Endothelial cell of umbilical vein (primary cell): ENCODE measurements at regions not wholly inside any gene's neighbourhood (a gene's known extent, or its start where the extent isn't known, plus 50 kb on each side); places are given as distances from the start of the nearest gene placed in this dataset.

Experiments used
- BruUV-seq: library from RNA; stranded (reverse); fragments of 400-500 nt; replicated peaks from 2 replicates; lab custom pipeline; 2021; lab: Mats Ljungman, UMichigan
- CTCF ChIA-PET: fragments of 300-600, 350-600 bp; sonication (Branson Sonifier 250); formaldehyde crosslinking; loops from one replicate; lab custom pipeline; 2021; ENCODE audit warnings: antibody characterized with exemption, inconsistent platforms; lab: Charles Lee
- POLR2A ChIA-PET: fragments of 300-600, 350-600 bp; sonication (Branson Sonifier 250); formaldehyde crosslinking; loops from one replicate; lab custom pipeline; 2021; ENCODE audit warnings: antibody characterized with exemption, inconsistent platforms; lab: Charles Lee
- DNase-seq: peaks from one replicate; pipeline ENCODE4 v3.0.0-alpha.2; 2011; ENCODE audit warnings: low read depth, low spot score
- FAIRE-seq: peaks from 2 replicates; lab custom pipeline; 2011; peaks lifted over from hg19 to GRCh38; lab: Jason Lieb, UNC
- H2AFZ ChIP-seq: 2 replicates; pipeline ENCODE4 v1.6.0; 2012; ENCODE audit warnings: low read depth, low read length, control low read depth, inconsistent platforms
- H3K27ac ChIP-seq: 2 replicates; pipeline ENCODE4 v1.5.1; 2011; ENCODE audit warnings: low read depth, mild to moderate bottlenecking, control low read depth, low read length, moderate library complexity; ENCODE audit not compliant: insufficient read depth
- H3K27me3 ChIP-seq, 2 experiments: 2 replicates each; pipeline versions ENCODE4 v1.6.0 to v1.6.1; 2011; ENCODE audit warnings: low read length in 2 of 2, mixed read lengths in 1 of 2; ENCODE audit not compliant: control insufficient read depth in 2 of 2, insufficient read depth in 2 of 2
- H3K36me3 ChIP-seq, 2 experiments: 2 replicates in 1 of 2; 3 replicates in 1 of 2; pipeline ENCODE4 v1.5.1; 2011; ENCODE audit warnings: low read length in 2 of 2, mild to moderate bottlenecking in 1 of 2, moderate library complexity in 1 of 2; ENCODE audit not compliant: control insufficient read depth in 2 of 2, insufficient read depth in 2 of 2; ENCODE audit errors: extremely low read depth in 1 of 2
- H3K4me1 ChIP-seq: 3 replicates; pipeline ENCODE4 v1.5.1; 2011; ENCODE audit warnings: mild to moderate bottlenecking, low read length; ENCODE audit not compliant: control insufficient read depth, insufficient read depth; ENCODE audit errors: extremely low read depth
- H3K4me2 ChIP-seq: 2 replicates; pipeline ENCODE4 v1.6.1; 2011; ENCODE audit warnings: low read length, control low read depth, mixed read lengths; ENCODE audit not compliant: insufficient read depth
- H3K4me3 ChIP-seq, 3 experiments: fragments of 200-600 bp in 1 of 3; sonication (generic), shearing (Covaris generic) in 1 of 3; replicated peaks in 1 of 3; 2 replicates each; pipeline ENCODE4 v1.5.1; 2011 to 2016; ENCODE audit warnings: control low read depth in 3 of 3, low read length in 3 of 3, mild to moderate bottlenecking in 2 of 3, inconsistent platforms in 1 of 3, low read depth in 1 of 3, moderate library complexity in 1 of 3; ENCODE audit not compliant: insufficient read depth in 1 of 3
- H3K79me2 ChIP-seq: 2 replicates; pipeline ENCODE4 v1.6.0; 2012; ENCODE audit warnings: low read length, inconsistent platforms; ENCODE audit not compliant: control insufficient read depth, insufficient read depth
- H3K9ac ChIP-seq: replicated peaks from 2 replicates; pipeline ENCODE3; 2011; ENCODE audit warnings: low read length, control low read depth; ENCODE audit not compliant: insufficient read depth; ENCODE audit errors: extremely low read depth
- H3K9me1 ChIP-seq: replicated peaks from 3 replicates; pipeline ENCODE4 v1.6.0; 2011; ENCODE audit warnings: mild to moderate bottlenecking, low read length; ENCODE audit not compliant: control insufficient read depth, insufficient read depth; ENCODE audit errors: extremely low read depth
- H3K9me3 ChIP-seq: replicated peaks from 2 replicates; pipeline ENCODE4 v1.5.1; 2012; ENCODE audit warnings: low read length, inconsistent platforms; ENCODE audit not compliant: control insufficient read depth, insufficient read depth
- H4K20me1 ChIP-seq: replicated peaks from 2 replicates; pipeline ENCODE3; 2011; ENCODE audit warnings: mild to moderate bottlenecking, low read length; ENCODE audit not compliant: control insufficient read depth, insufficient read depth; ENCODE audit errors: extremely low read depth
- EZH2 ChIP-seq: IDR thresholded peaks from 2 replicates; pipeline ENCODE4 v1.6.1; 2012; ENCODE audit warnings: borderline replicate concordance, low read depth, mild to moderate bottlenecking, moderate library complexity, low read length, inconsistent platforms; ENCODE audit not compliant: severe bottlenecking
- FOS ChIP-seq: IDR thresholded peaks from 2 replicates; pipeline ENCODE4 v1.6.1; 2011; ENCODE audit warnings: mild to moderate bottlenecking, low read length, moderate library complexity, borderline replicate concordance; ENCODE audit not compliant: insufficient read depth
- GATA2 ChIP-seq: IDR thresholded peaks from 2 replicates; pipeline ENCODE4 v1.7.0; 2011; ENCODE audit warnings: low read depth, mild to moderate bottlenecking, moderate library complexity, mixed read lengths, low read length; ENCODE audit not compliant: insufficient read length, insufficient read depth
- JUN ChIP-seq: IDR thresholded peaks from 2 replicates; pipeline ENCODE4 v1.6.1; 2011; ENCODE audit warnings: borderline replicate concordance, low read depth; ENCODE audit not compliant: insufficient read length, insufficient read depth
- MYC ChIP-seq: IDR thresholded peaks from one replicate; pipeline ENCODE4 v1.6.1; 2011; ENCODE audit warnings: mild to moderate bottlenecking, low read depth, low read length
- POLR2A ChIP-seq: IDR thresholded peaks from 2 replicates; pipeline ENCODE4 v1.6.1; 2012; ENCODE audit warnings: low read depth, mild to moderate bottlenecking, control low read depth, low read length
- POLR2AphosphoS5 ChIP-seq: IDR thresholded peaks from 2 replicates; pipeline ENCODE4 v1.6.1; 2012; ENCODE audit warnings: low read depth, mild to moderate bottlenecking, control low read depth, low read length, moderate library complexity; ENCODE audit not compliant: insufficient read depth
- dilution Hi-C: fragments of 300-500 bp; cut with MboI; formaldehyde crosslinking; loops from one replicate; pipeline ENCODE4 v1.15.0; 2019; ENCODE audit warnings: low sequenced_read_pairs; ENCODE audit not compliant: extremely low pct_ligation_motif_present
- intact Hi-C: fragments of 100-400 bp; cut with micrococcal nuclease; formaldehyde crosslinking; loops from one replicate; pipeline ENCODE4 v1.10.0; 2022
- TF ChIP-seq, protein P1 (sequence below): IDR thresholded peaks from 2 replicates; pipeline ENCODE4 v1.6.1; 2011; ENCODE audit not compliant: insufficient read depth, insufficient read length
- TF ChIP-seq, protein P2 (sequence below), 2 donors: IDR thresholded peaks; 1 replicate in 1 of 2; 2 replicates in 1 of 2; pipeline ENCODE4 v1.5.1; 2011; ENCODE audit warnings: low read length in 2 of 2, mild to moderate bottlenecking in 2 of 2, moderate library complexity in 2 of 2, control low read depth in 1 of 2, inconsistent platforms in 1 of 2, low read depth in 1 of 2; ENCODE audit not compliant: insufficient read depth in 1 of 2; ENCODE audit errors: extremely low read depth in 1 of 2

DNA sequence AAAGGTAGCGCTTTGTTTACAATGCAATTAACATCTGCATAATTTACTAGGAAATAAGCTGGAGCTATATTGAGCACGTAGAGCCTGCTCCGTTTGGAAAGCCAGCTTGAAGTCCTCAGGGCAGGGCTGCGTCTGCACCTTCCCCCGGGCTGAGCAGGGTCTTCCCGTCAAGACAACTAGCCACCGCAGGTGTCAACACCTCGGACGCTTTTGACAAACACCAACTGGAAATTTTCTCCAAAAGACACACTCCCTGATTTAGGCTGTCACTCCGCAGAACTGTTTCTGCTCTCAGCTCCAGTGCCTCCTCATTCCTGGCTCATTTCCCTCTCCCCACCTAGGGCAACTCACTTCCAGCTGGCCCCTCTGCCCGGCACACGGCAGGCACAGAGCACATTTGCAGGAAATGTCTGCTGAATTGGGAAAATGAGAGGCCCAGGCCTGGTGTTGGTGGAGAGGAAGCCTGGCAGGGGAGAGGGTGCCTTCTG, 170.3 kb downstream of the MAF start:
- TF ChIP-seq POLR2AphosphoS5, result no peak
- TF ChIP-seq GATA2, result no peak
- TF ChIP-seq, protein P1, sequence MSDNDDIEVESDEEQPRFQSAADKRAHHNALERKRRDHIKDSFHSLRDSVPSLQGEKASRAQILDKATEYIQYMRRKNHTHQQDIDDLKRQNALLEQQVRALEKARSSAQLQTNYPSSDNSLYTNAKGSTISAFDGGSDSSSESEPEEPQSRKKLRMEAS, result no peak
- TF ChIP-seq JUN, result no peak
- TF ChIP-seq POLR2A, result no peak
- no peak for TF ChIP-seq EZH2
- TF ChIP-seq, protein P2, sequence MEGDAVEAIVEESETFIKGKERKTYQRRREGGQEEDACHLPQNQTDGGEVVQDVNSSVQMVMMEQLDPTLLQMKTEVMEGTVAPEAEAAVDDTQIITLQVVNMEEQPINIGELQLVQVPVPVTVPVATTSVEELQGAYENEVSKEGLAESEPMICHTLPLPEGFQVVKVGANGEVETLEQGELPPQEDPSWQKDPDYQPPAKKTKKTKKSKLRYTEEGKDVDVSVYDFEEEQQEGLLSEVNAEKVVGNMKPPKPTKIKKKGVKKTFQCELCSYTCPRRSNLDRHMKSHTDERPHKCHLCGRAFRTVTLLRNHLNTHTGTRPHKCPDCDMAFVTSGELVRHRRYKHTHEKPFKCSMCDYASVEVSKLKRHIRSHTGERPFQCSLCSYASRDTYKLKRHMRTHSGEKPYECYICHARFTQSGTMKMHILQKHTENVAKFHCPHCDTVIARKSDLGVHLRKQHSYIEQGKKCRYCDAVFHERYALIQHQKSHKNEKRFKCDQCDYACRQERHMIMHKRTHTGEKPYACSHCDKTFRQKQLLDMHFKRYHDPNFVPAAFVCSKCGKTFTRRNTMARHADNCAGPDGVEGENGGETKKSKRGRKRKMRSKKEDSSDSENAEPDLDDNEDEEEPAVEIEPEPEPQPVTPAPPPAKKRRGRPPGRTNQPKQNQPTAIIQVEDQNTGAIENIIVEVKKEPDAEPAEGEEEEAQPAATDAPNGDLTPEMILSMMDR (IDR thresholded peaks at IDR 0.05; ENCODE audit: extremely low read depth in 1 of 2, insufficient read depth in 1 of 2, low read depth in 1 of 2, low read length in 2 of 2), result no peak
- TF ChIP-seq FOS, result no peak
- no peak for TF ChIP-seq MYC
- H3K4me2 ChIP-seq, result no peak overlapping the region
- FAIRE-seq, result no peak
- H3K9ac ChIP-seq, result no peak overlapping the region
- no peak overlapping the region for H3K4me3 ChIP-seq
- no peaks in the 10 kb centered on the region for H3K36me3 ChIP-seq
- peaks cover 6% of the 10 kb centered on the region for H3K9me3 ChIP-seq
- DNase-seq, result no peak
- H3K27me3 ChIP-seq, result no peaks in the 10 kb centered on the region
- H3K79me2 ChIP-seq, result no peaks in the 10 kb centered on the region
- intact Hi-C loops (no loop called here), dilution Hi-C loops (no loop called here)
- POLR2A ChIA-PET, result no interaction called here
- no peak overlapping the region for H2AFZ ChIP-seq
- no peak overlapping the region for H3K27ac ChIP-seq
- BruUV-seq, result no TSS peak
- no peaks in the 10 kb centered on the region for H4K20me1 ChIP-seq
- CTCF ChIA-PET, result no interaction called here
- no peaks in the 10 kb centered on the region for H3K4me1 ChIP-seq
- no peaks in the 10 kb centered on the region for H3K9me1 ChIP-seq
